ENCODE measurements at regions not wholly inside any gene's neighbourhood (a gene's known extent, or its start where the extent isn't known, plus 50 kb on each side); places are given as distances from the start of the nearest gene placed in this dataset.

- H2AFZ ChIP-seq (ENCODE audit: low read length), result no peak overlapping the region
- no peaks in the 10 kb centered on the region for H3K9me3 ChIP-seq (ENCODE audit: low read length)
- H3K9me2 ChIP-seq (replicated peaks; ENCODE audit: low read length), result no peaks in the 10 kb centered on the region
- TF ChIP-seq EZH2phosphoT487 (IDR thresholded peaks at IDR 0.05; ENCODE audit: borderline replicate concordance, low read length) (no peak), EZH2 (IDR thresholded peaks at IDR 0.05; ENCODE audit: low read length, unreplicated experiment) (no peak)
- TF ChIP-seq, protein P1, sequence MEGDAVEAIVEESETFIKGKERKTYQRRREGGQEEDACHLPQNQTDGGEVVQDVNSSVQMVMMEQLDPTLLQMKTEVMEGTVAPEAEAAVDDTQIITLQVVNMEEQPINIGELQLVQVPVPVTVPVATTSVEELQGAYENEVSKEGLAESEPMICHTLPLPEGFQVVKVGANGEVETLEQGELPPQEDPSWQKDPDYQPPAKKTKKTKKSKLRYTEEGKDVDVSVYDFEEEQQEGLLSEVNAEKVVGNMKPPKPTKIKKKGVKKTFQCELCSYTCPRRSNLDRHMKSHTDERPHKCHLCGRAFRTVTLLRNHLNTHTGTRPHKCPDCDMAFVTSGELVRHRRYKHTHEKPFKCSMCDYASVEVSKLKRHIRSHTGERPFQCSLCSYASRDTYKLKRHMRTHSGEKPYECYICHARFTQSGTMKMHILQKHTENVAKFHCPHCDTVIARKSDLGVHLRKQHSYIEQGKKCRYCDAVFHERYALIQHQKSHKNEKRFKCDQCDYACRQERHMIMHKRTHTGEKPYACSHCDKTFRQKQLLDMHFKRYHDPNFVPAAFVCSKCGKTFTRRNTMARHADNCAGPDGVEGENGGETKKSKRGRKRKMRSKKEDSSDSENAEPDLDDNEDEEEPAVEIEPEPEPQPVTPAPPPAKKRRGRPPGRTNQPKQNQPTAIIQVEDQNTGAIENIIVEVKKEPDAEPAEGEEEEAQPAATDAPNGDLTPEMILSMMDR (conservative IDR thresholded peaks at IDR 0.05; ENCODE audit: low read depth, low read length), result no peak
- intact Hi-C loops (cut with micrococcal nuclease), result no loop called here
- H3K4me1 ChIP-seq (ENCODE audit: insufficient read depth, low read length), result no peaks in the 10 kb centered on the region
- no TSS peak for BruUV-seq (replicated peaks)
- H3K36me3 ChIP-seq (ENCODE audit: low read depth, low read length), result no peaks in the 10 kb centered on the region
- H3K79me2 ChIP-seq (ENCODE audit: low read length), result no peaks in the 10 kb centered on the region
- no peaks in the 10 kb centered on the region for H3K27me3 ChIP-seq (ENCODE audit: low read length)
- DNase-seq (no peak), ATAC-seq (no peak)
- POLR2A ChIA-PET (ENCODE audit: unreplicated experiment), result no interaction called here
- H3K4me3 ChIP-seq (ENCODE audit: low read length), result no peak overlapping the region
- no peak overlapping the region for H3K27ac ChIP-seq (ENCODE audit: low read length)
- H3F3A ChIP-seq (ENCODE audit: low read length, unreplicated experiment), result no peaks in the 10 kb centered on the region
- no peak overlapping the region for H3K9ac ChIP-seq (ENCODE audit: low read length)
- H4K20me1 ChIP-seq (ENCODE audit: low read length), result no peaks in the 10 kb centered on the region
- CTCF ChIA-PET, result no interaction called here
- H3K4me2 ChIP-seq (ENCODE audit: low read length), result no peak overlapping the region
Measured at GRCh38 chr4:59457576-59457975, 1742.5 kb upstream of the ADGRL3 start.

DNA sequence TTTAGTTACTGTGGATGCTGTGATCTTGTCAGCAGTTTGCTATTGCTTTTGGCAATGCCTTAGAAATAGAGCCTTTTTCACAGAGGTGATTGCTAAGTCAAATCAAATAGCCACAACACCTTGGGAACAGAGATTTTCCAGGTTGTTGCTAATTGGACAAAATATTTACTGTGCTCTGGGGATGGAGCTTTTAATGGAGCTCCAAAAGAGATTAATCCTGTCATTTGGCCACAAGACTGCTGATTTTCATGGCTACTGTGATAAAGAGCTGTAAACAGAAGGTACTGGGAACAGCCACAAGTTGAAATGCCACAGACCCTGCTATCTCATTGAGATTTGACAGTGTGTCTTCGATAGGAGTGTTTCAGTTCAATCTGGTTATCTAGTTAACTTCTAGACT, 1715.2 kb upstream of the ADGRL3 start:
- intact Hi-C loops (cut with micrococcal nuclease), result no loop called here
- POLR2A ChIA-PET (ENCODE audit: unreplicated experiment), result no interaction called here
- Histone ChIP-seq H3K9ac (ENCODE audit: low read length) (no peak overlapping the region), H3K4me2 (ENCODE audit: low read length) (no peak overlapping the region), H3F3A (ENCODE audit: low read length, unreplicated experiment) (no peaks in the 10 kb centered on the region), H3K4me3 (ENCODE audit: low read length) (no peak overlapping the region), H3K27ac (ENCODE audit: low read length) (no peak overlapping the region), H4K20me1 (ENCODE audit: low read length) (no peaks in the 10 kb centered on the region), H3K9me2 (replicated peaks; ENCODE audit: low read length) (no peaks in the 10 kb centered on the region), H3K4me1 (ENCODE audit: insufficient read depth, low read length) (no peaks in the 10 kb centered on the region), H2AFZ (ENCODE audit: low read length) (0 out of 2 replicates have a peak overlapping the region, but pooled peaks have one; percentile 25), H3K27me3 (ENCODE audit: low read length) (no peaks in the 10 kb centered on the region), H3K9me3 (ENCODE audit: low read length) (peaks cover 8% of the 10 kb centered on the region; the same call in 1 of the 2 replicates), H3K79me2 (ENCODE audit: low read length) (no peaks in the 10 kb centered on the region), H3K36me3 (ENCODE audit: low read depth, low read length) (no peaks in the 10 kb centered on the region)
- TF ChIP-seq, protein P1 (conservative IDR thresholded peaks at IDR 0.05; ENCODE audit: low read depth, low read length), result no peak
- TF ChIP-seq EZH2 (IDR thresholded peaks at IDR 0.05; ENCODE audit: low read length, unreplicated experiment) (no peak), EZH2phosphoT487 (IDR thresholded peaks at IDR 0.05; ENCODE audit: borderline replicate concordance, low read length) (no peak)
- DNase-seq (no peak), ATAC-seq (no peak)
- no TSS peak for BruUV-seq (replicated peaks)
- CTCF ChIA-PET, result interaction anchor here (0.6 kb wide), 1 partner anchor 80 kb away, joined by 4 read pairs; no protein-coding TSS in a partner anchor

DNA sequence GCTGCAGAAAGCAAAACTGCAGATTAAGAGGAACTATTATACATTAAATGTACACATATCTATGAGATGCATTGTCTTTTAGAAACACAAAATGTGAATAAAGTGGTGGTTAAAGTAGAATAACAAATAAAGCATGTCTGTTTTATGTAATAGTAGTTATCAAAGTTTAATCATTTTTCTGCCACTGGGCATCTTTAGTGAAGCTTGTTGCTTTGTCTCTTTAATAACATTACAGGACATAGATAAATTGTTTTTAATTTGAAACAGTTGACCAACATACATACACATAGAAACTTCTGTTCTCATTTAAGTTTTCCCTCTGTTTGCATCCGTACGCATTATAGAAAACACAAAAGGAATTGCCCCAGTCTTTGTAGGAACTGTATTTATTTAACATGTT, 1700.0 kb upstream of the ADGRL3 start:
- ChIA-PET CTCF (no interaction called here), POLR2A (ENCODE audit: unreplicated experiment) (no interaction called here)
- Histone ChIP-seq H3K4me3 (ENCODE audit: low read length) (no peak overlapping the region), H3K4me1 (ENCODE audit: insufficient read depth, low read length) (no peaks in the 10 kb centered on the region), H3K79me2 (ENCODE audit: low read length) (no peaks in the 10 kb centered on the region), H3K9ac (ENCODE audit: low read length) (no peak overlapping the region), H3F3A (ENCODE audit: low read length, unreplicated experiment) (no peaks in the 10 kb centered on the region), H3K9me3 (ENCODE audit: low read length) (no peaks in the 10 kb centered on the region), H3K27me3 (ENCODE audit: low read length) (no peaks in the 10 kb centered on the region), H4K20me1 (ENCODE audit: low read length) (no peaks in the 10 kb centered on the region), H3K27ac (ENCODE audit: low read length) (no peak overlapping the region), H3K36me3 (ENCODE audit: low read depth, low read length) (no peaks in the 10 kb centered on the region), H2AFZ (ENCODE audit: low read length) (no peak overlapping the region), H3K4me2 (ENCODE audit: low read length) (no peak overlapping the region), H3K9me2 (replicated peaks; ENCODE audit: low read length) (no peaks in the 10 kb centered on the region)
- intact Hi-C loops (cut with micrococcal nuclease), result no loop called here
- ATAC-seq, result no peak
- TF ChIP-seq, protein P1 (conservative IDR thresholded peaks at IDR 0.05; ENCODE audit: low read depth, low read length), result no peak
- TF ChIP-seq EZH2 (IDR thresholded peaks at IDR 0.05; ENCODE audit: low read length, unreplicated experiment) (no peak), EZH2phosphoT487 (IDR thresholded peaks at IDR 0.05; ENCODE audit: borderline replicate concordance, low read length) (no peak)
- no TSS peak for BruUV-seq (replicated peaks)
- DNase-seq, result no peak

Measured in PC-3 (cell line).